ENCODE measurements at regions not wholly inside any gene's neighbourhood (a gene's known extent, or its start where the extent isn't known, plus 50 kb on each side); places are given as distances from the start of the nearest gene placed in this dataset.
A peak's percentile ranks its signal among the peaks of the same experiment; 100 is the strongest.
"Not testable (repeated sequence)": the region's sequence is repeated elsewhere in the genome, so short reads cannot be mapped to it uniquely, and the experiment has no call there.

GRCh38 chr6:104676679-104677078, 183.0 kb downstream of the HACE1 start:
- DNase-seq = not testable (repeated sequence)

GRCh38 chr6:104675161-104675560, 184.6 kb downstream of the HACE1 start:
- not testable (repeated sequence) for DNase-seq

- not testable (repeated sequence) for DNase-seq
Measured at GRCh38 chr6:104673078-104673477, 186.6 kb downstream of the HACE1 start.

GRCh38 chr6:104671591-104671891, 188.2 kb downstream of the HACE1 start:
- DNase-seq = not testable (repeated sequence)

GRCh38 chr6:104670834-104671590, 188.7 kb downstream of the HACE1 start:
- not testable (repeated sequence) for DNase-seq

- DNase-seq = no peak
Measured at GRCh38 chr6:104669483-104669882, 190.2 kb downstream of the HACE1 start.

- DNase-seq = no peak
Measured at GRCh38 chr6:104656235-104656634, 203.5 kb downstream of the HACE1 start.

GRCh38 chr6:104653781-104654180, 205.9 kb downstream of the HACE1 start:
- DNase-seq = no peak

GRCh38 chr6:104648347-104648746, 211.4 kb downstream of the HACE1 start:
- DNase-seq = no peak

GRCh38 chr6:104644848-104645247, 214.9 kb downstream of the HACE1 start:
- DNase-seq = no peak

GRCh38 chr6:104642871-104643270, 216.8 kb downstream of the HACE1 start:
- DNase-seq = no peak

GRCh38 chr6:104640761-104641160, 219.0 kb downstream of the HACE1 start:
- DNase-seq = peak in 2 of 58 donors; percentile 6 to 9

- no peak for DNase-seq
Measured at GRCh38 chr6:104640150-104640700, 219.5 kb downstream of the HACE1 start.

- DNase-seq = no peak
Measured at GRCh38 chr6:104639668-104640067, 220.1 kb downstream of the HACE1 start.

- peak in 4 of 58 donors; percentile 2 to 41 (median 20) for DNase-seq
Measured at GRCh38 chr6:104638841-104639290, 220.9 kb downstream of the HACE1 start.

- no peak for DNase-seq
Measured at GRCh38 chr6:104633125-104633524, 226.6 kb downstream of the HACE1 start.

GRCh38 chr6:104632588-104632987, 227.1 kb downstream of the HACE1 start:
- no peak for DNase-seq

- DNase-seq = no peak
Measured at GRCh38 chr6:104630955-104631354, 228.8 kb downstream of the HACE1 start.

GRCh38 chr6:104630522-104630921, 229.2 kb downstream of the HACE1 start:
- DNase-seq = no peak

GRCh38 chr6:104629826-104630225, 229.9 kb downstream of the HACE1 start:
- no peak for DNase-seq

GRCh38 chr6:104625536-104625935, 234.2 kb downstream of the HACE1 start:
- DNase-seq = no peak

- peak in 5 of 58 donors; percentile 9 to 24 (median 13) for DNase-seq
Measured at GRCh38 chr6:104623052-104623690, 236.5 kb downstream of the HACE1 start.

GRCh38 chr6:104621396-104621795, 238.3 kb downstream of the HACE1 start:
- DNase-seq = no peak

Data from anterior cingulate cortex (tissue), 58 donors.